Hindlimb muscle (tissue), 1 donor: ENCODE measurements at regions not wholly inside any gene's neighbourhood (a gene's known extent, or its start where the extent isn't known, plus 50 kb on each side); places are given as distances from the start of the nearest gene placed in this dataset.

ENCODE experiments used
- DNase-seq: peaks from one replicate; pipeline ENCODE4 v3.0.0-alpha.2; 2013

- no peak for DNase-seq
These were observed 103.0 kb upstream of the TEX51 start for GRCh38 chr2:126795656-126796055.

DNA sequence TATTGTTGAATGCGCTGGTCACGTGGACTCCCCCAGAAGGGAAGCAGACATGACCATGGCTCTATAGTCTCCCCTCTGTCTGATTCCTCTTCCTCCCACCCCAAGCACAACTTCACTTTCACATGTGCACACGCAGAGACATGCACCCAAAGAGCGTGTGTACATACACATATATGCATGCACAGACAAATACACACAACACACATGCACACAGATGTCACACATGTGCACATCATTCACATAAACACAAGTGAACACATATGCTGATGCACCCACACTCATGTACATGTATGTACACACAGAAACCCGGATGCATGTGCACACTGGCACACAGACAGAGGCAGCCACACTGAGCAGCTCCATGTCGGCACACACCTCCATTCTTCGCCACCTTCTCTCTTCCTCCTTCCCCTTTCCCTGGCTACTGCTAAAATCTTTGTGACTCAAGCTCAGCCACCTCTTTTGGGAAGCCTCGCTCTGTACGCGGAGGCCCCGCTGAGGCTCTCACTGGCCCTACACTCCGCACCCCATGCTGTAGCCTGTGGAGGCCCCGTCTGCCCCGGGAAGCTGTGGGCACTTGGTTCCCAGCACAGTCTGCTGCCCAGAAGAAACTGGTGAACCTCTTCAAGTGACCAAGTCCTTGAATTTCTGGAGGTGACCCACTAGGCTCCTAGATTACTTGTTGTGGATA is 101.6 kb upstream of the TEX51 start:
- DNase-seq = no peak

DNA sequence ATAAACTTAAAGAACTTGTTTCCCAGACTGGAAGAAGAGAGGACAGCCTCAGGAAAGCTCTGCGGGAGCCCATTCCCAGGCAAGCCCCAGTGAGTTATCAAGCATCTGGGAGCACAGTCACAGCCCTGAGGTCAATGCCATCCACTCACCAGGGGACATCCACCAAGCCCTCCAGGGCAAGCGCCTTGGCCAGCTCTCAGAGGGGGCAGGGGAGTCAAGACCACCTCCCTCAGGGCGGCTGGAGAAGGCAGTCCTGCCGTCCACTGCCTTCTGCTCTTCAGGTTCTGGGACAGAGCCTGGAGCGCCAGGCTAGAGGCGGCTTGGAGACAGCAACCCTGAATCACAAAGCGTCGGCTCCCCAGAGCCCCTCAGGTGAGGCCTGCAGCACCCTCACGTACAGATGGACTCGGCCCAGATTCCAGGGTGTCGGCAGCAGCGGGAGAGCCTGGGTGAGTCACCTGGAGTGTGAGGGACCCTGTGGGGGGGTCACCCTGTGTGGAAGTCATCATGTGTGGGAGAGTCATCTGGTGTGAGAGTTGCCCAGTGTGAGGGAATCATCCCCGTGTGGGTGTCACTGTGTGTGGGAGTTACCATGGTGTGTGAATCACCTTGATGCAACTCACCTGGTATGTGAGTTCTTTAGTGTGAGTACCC is 100.9 kb upstream of the TEX51 start:
- no peak for DNase-seq

DNA sequence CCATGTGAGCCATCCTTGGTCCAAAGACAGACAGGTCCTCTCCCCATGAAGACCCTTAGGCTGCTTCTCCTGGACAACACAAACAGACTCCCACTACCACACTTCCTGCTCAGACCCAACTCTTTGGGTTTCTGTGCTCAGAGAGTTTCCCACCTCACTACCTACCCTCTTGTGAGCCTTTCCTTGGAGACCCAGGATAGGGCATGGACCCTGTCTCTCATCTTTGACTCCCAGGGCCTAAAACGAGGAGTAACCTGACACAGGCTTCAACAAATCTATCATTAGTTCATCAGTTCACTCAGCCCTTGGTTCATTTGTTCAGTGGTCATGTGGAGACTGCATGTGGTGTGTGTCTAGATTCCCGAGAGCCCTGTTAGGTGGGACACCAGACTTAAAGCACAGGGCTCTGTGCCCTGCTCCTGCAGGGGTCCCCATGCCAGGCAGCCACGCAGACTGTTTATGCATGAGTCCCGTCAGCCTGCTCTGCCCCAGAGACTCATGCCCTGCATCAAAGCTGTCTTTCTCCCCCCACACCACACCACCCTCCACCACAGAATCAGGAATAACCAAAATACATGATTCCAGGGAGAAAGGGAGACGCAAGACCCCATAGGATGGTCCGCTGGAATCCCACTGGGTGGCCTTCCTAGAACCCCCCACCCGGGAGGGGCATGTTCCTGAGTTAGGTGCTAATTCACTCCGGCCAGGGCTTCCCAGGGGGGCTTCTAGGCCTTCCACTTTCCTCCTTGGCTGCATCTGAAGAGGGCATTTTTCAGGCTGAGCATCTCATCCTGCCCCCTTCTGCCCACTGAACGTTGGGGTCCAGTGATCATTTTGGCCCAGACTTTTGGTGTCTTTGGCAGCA is 100.2 kb upstream of the TEX51 start:
- no peak for DNase-seq

DNA sequence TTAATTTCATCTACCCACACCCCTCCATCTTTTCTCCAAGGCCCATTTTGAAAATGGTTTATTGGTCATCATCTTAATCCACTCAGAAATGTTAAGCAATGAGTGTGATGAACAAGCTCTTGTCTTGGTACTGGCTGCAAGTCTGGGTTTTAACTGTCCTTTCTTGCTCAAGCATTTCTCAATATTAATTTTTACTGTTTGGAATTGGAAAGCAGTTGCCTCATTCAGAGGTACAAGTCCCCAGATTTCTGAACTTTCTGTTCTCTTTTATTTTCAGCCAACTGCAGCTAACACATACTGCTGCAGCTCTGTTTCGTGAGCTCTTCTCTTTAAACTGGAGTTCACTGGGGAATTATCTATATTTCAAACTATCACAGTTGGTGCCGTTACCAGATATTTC is 99.4 kb upstream of the TEX51 start:
- DNase-seq = no peak

DNA sequence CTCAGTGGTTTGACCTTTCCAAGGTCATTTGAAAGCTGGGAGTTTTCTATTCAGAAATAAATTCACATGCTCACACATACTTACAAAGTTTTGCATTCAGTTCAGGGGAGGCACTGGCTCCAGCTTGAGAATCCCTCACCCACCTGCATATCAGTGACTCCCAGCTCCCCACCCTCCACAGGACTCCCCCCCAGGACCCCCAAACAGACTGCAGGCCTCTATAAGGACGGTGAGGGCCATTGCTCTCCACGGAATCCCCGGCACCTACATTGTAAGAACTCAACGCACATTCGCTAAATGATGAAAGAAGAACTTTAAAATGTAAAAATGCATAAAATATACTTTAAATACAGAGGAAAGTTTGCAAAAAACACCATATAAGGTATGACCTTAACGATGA is 97.2 kb upstream of the TEX51 start:
- no peak for DNase-seq

- no peak for DNase-seq
These were observed 96.4 kb upstream of the TEX51 start for GRCh38 chr2:126802316-126802715.

DNA sequence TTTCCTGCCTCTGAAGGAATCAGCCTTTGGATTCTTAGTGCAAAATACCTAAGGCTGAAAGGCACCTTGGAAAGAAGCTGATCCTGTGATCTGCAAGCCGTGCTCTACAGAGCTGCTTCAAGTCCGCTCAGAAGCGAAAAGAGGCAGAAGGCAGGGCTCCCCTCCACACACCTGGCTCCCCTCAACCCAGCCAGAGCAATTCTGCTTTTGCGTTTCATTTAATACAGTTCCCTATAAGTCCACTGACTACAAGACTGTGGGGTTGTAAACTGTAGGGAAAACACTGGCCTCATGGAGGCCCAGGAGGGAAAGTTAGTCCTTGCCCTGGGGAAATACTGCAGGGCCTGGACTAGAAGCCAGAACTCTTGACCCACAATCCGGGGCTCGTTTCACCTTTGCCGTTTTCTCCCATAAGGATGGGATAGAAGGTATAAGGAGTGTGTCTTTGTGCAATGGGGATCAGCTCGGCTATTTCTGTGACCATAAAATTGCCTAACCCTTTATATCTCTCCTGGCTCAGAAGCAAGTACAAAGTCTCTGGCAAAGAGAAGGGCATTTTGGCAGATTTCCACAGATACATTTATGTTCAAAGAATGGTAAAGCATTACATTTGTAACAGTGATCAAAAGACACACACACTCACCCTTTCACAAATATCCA is 95.8 kb upstream of the TEX51 start:
- no peak for DNase-seq

GRCh38 chr2:126803434-126803775 is 95.3 kb upstream of the TEX51 start:
- DNase-seq = no peak

- no peak for DNase-seq
These were observed 94.3 kb upstream of the TEX51 start for GRCh38 chr2:126804347-126804746.

DNA sequence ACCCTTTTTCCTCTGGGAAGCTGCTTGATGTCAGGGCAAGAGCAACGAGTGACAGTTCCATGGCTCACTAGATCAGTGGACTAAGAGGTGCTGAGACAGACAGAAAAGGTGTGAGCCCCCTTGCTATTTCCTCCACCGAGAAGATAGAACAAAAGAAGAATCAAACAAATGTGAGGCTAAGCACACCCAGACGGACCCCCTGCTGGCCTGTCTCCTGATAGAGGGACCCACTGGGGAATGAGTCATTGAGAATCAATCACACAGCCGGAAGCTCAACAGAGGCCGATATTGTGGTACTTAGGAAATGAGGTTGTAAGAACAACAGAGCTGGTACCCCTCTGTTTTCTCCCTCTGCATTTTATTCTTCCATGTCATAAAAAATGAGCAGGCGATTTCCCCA is 89.8 kb upstream of the TEX51 start:
- DNase-seq = no peak

DNA sequence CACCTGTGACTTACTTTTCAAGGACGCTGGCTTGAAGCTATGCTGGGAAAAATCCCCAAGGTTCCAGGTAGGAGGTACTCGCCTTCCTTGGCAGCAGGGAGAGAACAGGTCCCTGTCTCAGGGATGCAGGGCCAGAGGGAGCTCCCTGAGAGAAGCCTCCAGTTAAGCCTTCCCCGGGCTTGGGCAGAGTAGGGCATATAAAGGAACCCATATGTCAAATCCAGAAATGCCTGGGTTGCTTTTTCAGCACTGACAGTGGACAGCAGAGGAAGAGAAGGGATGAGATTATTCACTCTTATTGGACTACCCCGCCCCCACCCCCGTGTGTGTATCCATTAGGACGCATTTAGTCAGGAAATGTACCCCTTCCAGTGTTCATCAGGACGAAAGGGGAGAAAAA is 89.3 kb upstream of the TEX51 start:
- no peak for DNase-seq

GRCh38 chr2:126810001-126810400 is 88.7 kb upstream of the TEX51 start:
- no peak for DNase-seq

- DNase-seq = no peak
These were observed 87.6 kb upstream of the TEX51 start for GRCh38 chr2:126811101-126811500.

DNA sequence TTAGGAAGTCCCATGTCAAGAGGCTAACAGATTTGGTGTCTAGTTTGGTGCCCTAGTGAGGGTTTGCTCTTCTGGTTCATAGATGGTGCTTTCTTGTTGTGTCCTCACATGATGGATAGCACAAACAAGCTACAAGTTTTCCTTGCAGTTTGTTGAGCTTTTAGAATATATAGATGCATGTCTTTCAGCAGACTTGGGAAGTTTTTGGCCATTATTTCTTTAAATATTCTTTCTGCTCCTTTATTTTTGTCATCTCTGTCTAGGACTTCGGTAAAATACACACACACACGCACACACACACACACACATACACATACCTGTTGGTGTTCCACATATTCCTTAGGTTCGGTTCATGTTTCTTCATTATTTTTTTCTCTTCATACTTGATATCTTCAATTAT is 81.5 kb upstream of the TEX51 start:
- no peak for DNase-seq

DNA sequence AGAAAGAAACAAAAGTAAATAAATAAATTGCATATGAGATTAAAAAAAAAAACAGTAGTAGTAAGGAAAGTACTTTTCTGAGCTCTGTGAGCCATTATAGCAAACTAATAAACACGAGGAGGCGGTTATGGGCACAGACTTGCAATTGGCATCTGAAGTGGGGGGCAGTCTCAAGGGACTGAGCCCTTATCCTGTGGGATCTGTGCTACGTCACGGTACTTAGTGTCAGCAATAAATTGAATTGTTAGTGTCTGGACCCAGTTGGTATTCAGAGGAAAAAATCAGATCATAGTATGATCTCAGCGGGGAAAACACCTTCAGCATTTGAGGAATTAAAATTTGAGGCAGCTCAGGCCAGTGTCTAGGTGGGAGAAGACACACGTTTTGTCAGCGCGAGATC is 76.6 kb upstream of the TEX51 start:
- no peak for DNase-seq

GRCh38 chr2:126822921-126823320 is 75.8 kb upstream of the TEX51 start:
- DNase-seq = no peak

DNA sequence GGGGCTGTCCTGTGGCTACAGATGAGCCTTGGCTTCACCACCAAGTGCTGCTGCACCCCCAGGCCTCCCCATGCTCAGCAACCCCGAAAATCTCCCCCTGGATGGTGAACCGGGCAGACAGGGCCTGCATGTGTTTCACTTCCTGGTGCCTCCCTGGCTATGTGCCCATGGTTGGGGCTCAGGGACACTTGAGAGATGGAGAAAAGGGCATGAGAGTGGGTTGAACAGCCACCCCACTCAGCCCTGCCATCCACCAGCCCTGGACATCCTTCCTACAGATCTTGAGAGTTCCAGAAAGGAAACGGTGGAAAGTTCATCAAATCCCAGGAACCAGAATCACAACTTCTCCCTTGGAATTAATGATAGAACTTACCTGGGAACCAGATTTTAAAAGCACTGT is 74.7 kb upstream of the TEX51 start:
- DNase-seq = no peak

DNA sequence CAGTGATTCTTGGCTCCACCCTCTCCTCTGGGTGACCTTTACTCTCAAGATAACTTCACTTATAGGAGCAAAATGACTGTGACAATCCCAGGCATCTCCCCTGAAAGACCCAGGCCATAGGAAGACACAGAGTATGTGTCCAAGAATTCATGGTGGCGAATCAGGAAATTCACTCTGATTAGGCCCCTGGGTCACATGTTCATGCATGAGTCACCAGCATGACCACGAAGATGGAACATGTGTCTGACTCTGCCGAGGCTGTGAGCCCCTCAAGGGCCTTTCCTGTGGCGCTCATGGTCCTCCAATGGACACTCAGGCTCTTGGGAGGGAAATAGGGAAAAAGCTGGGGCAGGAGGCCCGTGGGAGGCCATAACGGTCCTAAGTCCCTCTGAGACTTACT is 74.0 kb upstream of the TEX51 start:
- DNase-seq = no peak

DNA sequence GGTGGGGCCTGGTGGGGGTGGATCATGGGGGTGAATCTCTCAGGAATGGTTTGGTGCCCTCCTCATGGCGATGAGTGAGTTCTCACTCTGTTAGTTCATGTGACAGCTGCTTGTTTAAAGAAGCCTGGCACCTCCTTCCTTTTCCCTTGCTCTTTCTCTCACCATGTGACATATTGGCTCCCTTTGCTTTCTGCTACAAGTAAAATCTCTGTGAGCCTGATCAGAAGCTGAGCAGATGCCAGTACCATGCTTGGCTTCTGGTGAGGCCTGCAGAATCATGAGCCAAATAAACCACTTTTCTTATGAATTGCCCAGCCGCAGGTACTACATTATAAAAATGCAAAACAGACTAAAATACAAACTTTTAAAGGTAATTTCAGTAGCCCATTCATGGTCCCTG is 73.4 kb upstream of the TEX51 start:
- DNase-seq = no peak

DNA sequence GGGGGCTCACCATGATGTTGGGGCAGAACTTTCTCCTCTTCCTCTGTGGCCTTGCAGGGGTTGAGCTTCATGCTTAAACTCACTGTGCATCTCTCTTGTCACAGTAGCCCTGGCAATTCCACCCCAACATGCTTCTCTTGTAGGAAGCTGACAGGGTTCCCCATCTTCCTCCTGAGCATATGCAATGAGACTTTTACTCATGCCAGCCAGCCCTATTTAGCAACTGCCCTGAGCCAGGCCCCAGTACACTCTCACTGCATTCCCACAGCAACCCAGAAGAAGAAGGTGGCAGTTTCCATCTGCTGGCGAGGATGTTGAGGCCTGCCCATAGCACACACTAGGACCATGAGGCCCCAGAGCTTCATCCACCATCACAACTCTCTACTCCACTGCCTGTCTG is 72.2 kb upstream of the TEX51 start:
- no peak for DNase-seq

- no peak for DNase-seq
These were observed 71.3 kb upstream of the TEX51 start for GRCh38 chr2:126827371-126827770.

GRCh38 chr2:126828051-126828450 is 70.6 kb upstream of the TEX51 start:
- no peak for DNase-seq
